Chondrocyte (in vitro differentiated cells): ENCODE measurements at regions not wholly inside any gene's neighbourhood (a gene's known extent, or its start where the extent isn't known, plus 50 kb on each side); places are given as distances from the start of the nearest gene placed in this dataset.
"Not testable (repeated sequence)": the region's sequence is repeated elsewhere in the genome, so short reads cannot be mapped to it uniquely, and the experiment has no call there.

ENCODE experiments used
- DNase-seq: peaks from one replicate; pipeline ENCODE4 v3.0.0; 2021; ENCODE audit warnings: mixed read lengths, low spot score
- H3K27ac Mint-ChIP-seq: one replicate; pipeline ENCODE4 v1.8.0; 2021; ENCODE audit warnings: mild to moderate bottlenecking, moderate library complexity, mixed read lengths; ENCODE audit not compliant: unreplicated experiment
- H3K27me3 Mint-ChIP-seq: 2 replicates; pipeline ENCODE4 v1.8.0; 2021; ENCODE audit warnings: low read depth, mixed read lengths
- H3K36me3 Mint-ChIP-seq: 2 replicates; pipeline ENCODE4 v1.8.0; 2021; ENCODE audit warnings: low read depth, mixed read lengths
- H3K4me1 Mint-ChIP-seq: 2 replicates; pipeline ENCODE4 v1.8.0; 2021; ENCODE audit warnings: low read depth, mild to moderate bottlenecking, mixed read lengths
- H3K4me3 Mint-ChIP-seq: one replicate; pipeline ENCODE4 v1.8.0; 2021; ENCODE audit warnings: mild to moderate bottlenecking, moderate library complexity, mixed read lengths; ENCODE audit not compliant: unreplicated experiment
- H3K9me3 Mint-ChIP-seq: 2 replicates; pipeline ENCODE4 v1.8.0; 2021; ENCODE audit warnings: low read depth, mixed read lengths
- TF ChIP-seq, protein P1 (sequence below): fragments of 200-600 bp; sonication (generic); IDR thresholded peaks from 2 replicates; pipeline ENCODE4 v1.5.0; 2021; ENCODE audit warnings: antibody characterized with exemption, mild to moderate bottlenecking, moderate library complexity

GRCh38 chrX:26778320-26778888, 562.4 kb downstream of the MAGEB5 start:
- Mint-ChIP-seq H3K4me1 (no peaks in the 10 kb centered on the region), H3K27me3 (no peaks in the 10 kb centered on the region), H3K27ac (no peak overlapping the region), H3K9me3 (peaks cover 30% of the 10 kb centered on the region), H3K36me3 (no peaks in the 10 kb centered on the region), H3K4me3 (no peak overlapping the region)
- DNase-seq = no peak
- TF ChIP-seq, protein P1, sequence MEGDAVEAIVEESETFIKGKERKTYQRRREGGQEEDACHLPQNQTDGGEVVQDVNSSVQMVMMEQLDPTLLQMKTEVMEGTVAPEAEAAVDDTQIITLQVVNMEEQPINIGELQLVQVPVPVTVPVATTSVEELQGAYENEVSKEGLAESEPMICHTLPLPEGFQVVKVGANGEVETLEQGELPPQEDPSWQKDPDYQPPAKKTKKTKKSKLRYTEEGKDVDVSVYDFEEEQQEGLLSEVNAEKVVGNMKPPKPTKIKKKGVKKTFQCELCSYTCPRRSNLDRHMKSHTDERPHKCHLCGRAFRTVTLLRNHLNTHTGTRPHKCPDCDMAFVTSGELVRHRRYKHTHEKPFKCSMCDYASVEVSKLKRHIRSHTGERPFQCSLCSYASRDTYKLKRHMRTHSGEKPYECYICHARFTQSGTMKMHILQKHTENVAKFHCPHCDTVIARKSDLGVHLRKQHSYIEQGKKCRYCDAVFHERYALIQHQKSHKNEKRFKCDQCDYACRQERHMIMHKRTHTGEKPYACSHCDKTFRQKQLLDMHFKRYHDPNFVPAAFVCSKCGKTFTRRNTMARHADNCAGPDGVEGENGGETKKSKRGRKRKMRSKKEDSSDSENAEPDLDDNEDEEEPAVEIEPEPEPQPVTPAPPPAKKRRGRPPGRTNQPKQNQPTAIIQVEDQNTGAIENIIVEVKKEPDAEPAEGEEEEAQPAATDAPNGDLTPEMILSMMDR = peak; percentile 47

DNA sequence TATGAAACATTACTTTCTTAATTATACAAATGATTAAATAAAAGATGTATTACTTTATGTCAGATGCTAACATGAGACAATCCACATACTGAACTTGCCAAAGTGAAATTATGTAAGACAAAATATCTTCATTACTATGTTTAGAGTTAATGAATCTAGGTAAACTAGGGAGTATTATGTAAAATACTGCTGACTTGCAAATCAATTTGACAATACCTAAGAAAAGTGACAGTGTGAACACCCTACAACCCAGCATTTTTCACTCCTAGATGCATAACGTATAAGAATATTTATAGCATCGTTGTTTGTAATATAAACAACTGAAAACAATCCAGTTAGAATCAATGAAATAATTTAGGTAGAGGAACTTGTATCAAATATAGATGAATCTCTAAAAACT, 546.3 kb downstream of the MAGEB5 start:
- DNase-seq = no peak
- H3K27ac Mint-ChIP-seq = no peak overlapping the region
- no peaks in the 10 kb centered on the region for H3K4me1 Mint-ChIP-seq
- H3K36me3 Mint-ChIP-seq = no peaks in the 10 kb centered on the region
- peaks cover 11% of the 10 kb centered on the region for H3K9me3 Mint-ChIP-seq
- TF ChIP-seq, protein P1 = no peak
- H3K4me3 Mint-ChIP-seq = no peak overlapping the region
- H3K27me3 Mint-ChIP-seq = no peaks in the 10 kb centered on the region

DNA sequence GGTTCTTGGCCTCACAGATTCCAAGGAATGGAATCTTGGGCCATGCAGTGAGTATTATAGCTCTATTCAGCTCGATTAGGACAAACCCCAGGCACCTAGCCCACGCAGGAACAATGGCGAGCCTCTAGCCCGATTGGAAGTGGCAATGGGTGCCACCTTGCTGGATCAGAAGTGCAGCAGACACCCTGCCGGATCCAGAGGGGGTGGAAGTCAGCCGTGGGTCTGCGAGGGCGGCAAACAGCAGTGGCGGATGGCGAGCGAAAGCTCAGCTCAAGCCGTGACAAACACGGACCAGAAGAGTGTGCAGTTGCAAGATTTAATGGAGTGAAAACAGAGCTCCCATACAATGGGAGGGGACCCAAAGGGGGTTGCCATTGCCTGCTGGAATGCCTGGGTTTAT, 539.8 kb downstream of the MAGEB5 start:
- not testable (repeated sequence) for H3K36me3 Mint-ChIP-seq, DNase-seq, H3K27ac Mint-ChIP-seq, H3K4me1 Mint-ChIP-seq, H3K27me3 Mint-ChIP-seq, H3K4me3 Mint-ChIP-seq
- peaks cover 19% of the 10 kb centered on the region for H3K9me3 Mint-ChIP-seq

- TF ChIP-seq, protein P1 = no peak
- no peaks in the 10 kb centered on the region for H3K27me3 Mint-ChIP-seq
- H3K4me1 Mint-ChIP-seq = no peaks in the 10 kb centered on the region
- no peaks in the 10 kb centered on the region for H3K36me3 Mint-ChIP-seq
- H3K9me3 Mint-ChIP-seq = peaks cover 14% of the 10 kb centered on the region
- DNase-seq = no peak
- no peak overlapping the region for H3K4me3 Mint-ChIP-seq
- no peak overlapping the region for H3K27ac Mint-ChIP-seq
Observed at GRCh38 chrX:26747877-26748276, 531.9 kb downstream of the MAGEB5 start.

- Mint-ChIP-seq H3K4me3 (no peak overlapping the region), H3K4me1 (no peaks in the 10 kb centered on the region), H3K27me3 (no peaks in the 10 kb centered on the region), H3K27ac (no peak overlapping the region), H3K36me3 (no peaks in the 10 kb centered on the region), H3K9me3 (peaks cover 10% of the 10 kb centered on the region)
- no peak for DNase-seq
- TF ChIP-seq, protein P1 = no peak
Observed at GRCh38 chrX:26722666-26723428, 506.9 kb downstream of the MAGEB5 start.

GRCh38 chrX:26672571-26672970, 456.6 kb downstream of the MAGEB5 start:
- Mint-ChIP-seq H3K9me3 (peaks cover 17% of the 10 kb centered on the region), H3K27ac (no peak overlapping the region), H3K4me3 (no peak overlapping the region), H3K4me1 (peaks cover 3% of the 10 kb centered on the region), H3K36me3 (no peaks in the 10 kb centered on the region), H3K27me3 (no peaks in the 10 kb centered on the region)
- DNase-seq = no peak
- TF ChIP-seq, protein P1 = no peak
